H1 (cell line): ENCODE measurements at regions not wholly inside any gene's neighbourhood (a gene's known extent, or its start where the extent isn't known, plus 50 kb on each side); places are given as distances from the start of the nearest gene placed in this dataset.

Source experiments
- CTCF ChIA-PET: fragments of 300-600 bp; sonication (Branson Sonifier 250); formaldehyde crosslinking; loops from one replicate; lab custom pipeline; 2021; ENCODE audit not compliant: partially characterized antibody; lab: Charles Lee
- POLR2A ChIA-PET: fragments of 300-600 bp; sonication (Branson Sonifier 250); formaldehyde crosslinking; loops from one replicate; lab custom pipeline; 2021; ENCODE audit warnings: inconsistent platforms; ENCODE audit not compliant: partially characterized antibody; lab: Charles Lee
- DNase-seq, 2 experiments: peaks; one replicate each; pipeline versions ENCODE4 v3.0.0 to v3.0.0-alpha.2; 2010 to 2022; ENCODE audit warnings: low spot score in 2 of 2, low read depth in 1 of 2, mixed read lengths in 1 of 2
- FAIRE-seq: peaks from 2 replicates; lab custom pipeline; 2011; peaks lifted over from hg19 to GRCh38; lab: Jason Lieb, UNC
- H2AFZ ChIP-seq: 2 replicates; pipeline ENCODE4 v1.8.1; 2012; ENCODE audit warnings: low read length, inconsistent platforms
- H2AK5ac ChIP-seq: 2 replicates; pipeline ENCODE4 v1.6.1; 2013; ENCODE audit warnings: low read depth, low read length
- H2BK120ac ChIP-seq: replicated peaks from 2 replicates; pipeline ENCODE3; 2013; ENCODE audit warnings: low read depth, low read length, inconsistent platforms
- H2BK12ac ChIP-seq: 2 replicates; pipeline ENCODE4 v1.6.1; 2013; ENCODE audit warnings: low read depth, low read length
- H2BK15ac ChIP-seq: 2 replicates; pipeline ENCODE4 v1.6.1; 2013; ENCODE audit warnings: low read length
- H2BK20ac ChIP-seq: 2 replicates; pipeline ENCODE4 v1.6.1; 2013; ENCODE audit warnings: low read length
- H2BK5ac ChIP-seq: 2 replicates; pipeline ENCODE4 v1.6.1; 2013; ENCODE audit warnings: low read depth, low read length
- H3K14ac ChIP-seq: 2 replicates; pipeline ENCODE4 v1.6.1; 2013; ENCODE audit warnings: inconsistent platforms; ENCODE audit not compliant: insufficient read length
- H3K18ac ChIP-seq: 2 replicates; pipeline ENCODE4 v1.6.1; 2013; ENCODE audit warnings: low read length; ENCODE audit errors: extremely low read depth
- H3K23ac ChIP-seq: 2 replicates; pipeline ENCODE4 v1.6.1; 2013; ENCODE audit warnings: inconsistent platforms; ENCODE audit not compliant: insufficient read length
- H3K23me2 ChIP-seq: 2 replicates; pipeline ENCODE4 v1.6.1; 2013; ENCODE audit warnings: low read depth, low read length
- H3K27ac ChIP-seq: 2 replicates; pipeline ENCODE4 v1.6.1; 2011; ENCODE audit warnings: low read depth, low read length, inconsistent platforms
- H3K27me3 ChIP-seq, 4 experiments: replicated peaks in 1 of 4; 1 replicate in 1 of 4; 2 replicates in 3 of 4; pipeline versions ENCODE4 v1.6.1 to v1.8.1; 2011 to 2013; ENCODE audit warnings: low read length in 3 of 4, mild to moderate bottlenecking in 3 of 4, inconsistent platforms in 2 of 4, mixed read lengths in 2 of 4, moderate library complexity in 1 of 4; ENCODE audit not compliant: control insufficient read depth in 3 of 4, insufficient read depth in 3 of 4; ENCODE audit errors: extremely low read depth in 1 of 4
- H3K36me3 ChIP-seq, 4 experiments: 2 replicates each; pipeline versions ENCODE4 v1.6.1 to v1.8.1; 2011 to 2013; ENCODE audit warnings: mild to moderate bottlenecking in 4 of 4, low read length in 3 of 4, moderate library complexity in 2 of 4, control low read depth in 1 of 4, inconsistent platforms in 1 of 4; ENCODE audit not compliant: insufficient read depth in 4 of 4, control insufficient read depth in 2 of 4
- H3K4ac ChIP-seq: replicated peaks from 2 replicates; pipeline ENCODE3; 2013; ENCODE audit warnings: low read length, low read depth, mixed read lengths, inconsistent platforms; ENCODE audit not compliant: insufficient read length
- H3K4me1 ChIP-seq, 4 experiments: replicated peaks in 1 of 4; 1 replicate in 1 of 4; 2 replicates in 3 of 4; pipeline versions ENCODE4 v1.6.1 to v1.8.1; 2011 to 2013; ENCODE audit warnings: low read length in 3 of 4, inconsistent platforms in 2 of 4, mixed read lengths in 1 of 4; ENCODE audit not compliant: insufficient read depth in 4 of 4, control insufficient read depth in 3 of 4
- H3K4me2 ChIP-seq, 2 experiments: 2 replicates each; pipeline versions ENCODE4 v1.6.1 to v1.8.1; 2011 to 2013; ENCODE audit warnings: low read depth in 2 of 2, low read length in 2 of 2, control low read depth in 1 of 2, inconsistent platforms in 1 of 2, mild to moderate bottlenecking in 1 of 2; ENCODE audit not compliant: insufficient read depth in 1 of 2
- H3K4me3 ChIP-seq, 4 experiments: fragments of 200-600, 300-600 bp in 1 of 4; sonication (generic), shearing (Covaris generic), sonication (Bioruptor Twin) in 1 of 4; 2 replicates each; pipeline versions ENCODE4 v1.5.1 to v1.8.1; 2011 to 2016; ENCODE audit warnings: low read length in 4 of 4, low read depth in 3 of 4, control low read depth in 2 of 4, inconsistent platforms in 2 of 4, mild to moderate bottlenecking in 2 of 4, mixed read lengths in 1 of 4, moderate library complexity in 1 of 4; ENCODE audit not compliant: insufficient read depth in 2 of 4; ENCODE audit errors: extremely low read depth in 1 of 4
- H3K56ac ChIP-seq: replicated peaks from 2 replicates; pipeline ENCODE3; 2013; ENCODE audit warnings: low read depth, mild to moderate bottlenecking, mixed read lengths, low read length, inconsistent platforms; ENCODE audit not compliant: insufficient read length
- H3K79me1 ChIP-seq: 2 replicates; pipeline ENCODE4 v1.6.1; 2013; ENCODE audit warnings: low read depth, low read length, control low read depth
- H3K79me2 ChIP-seq, 2 experiments: 2 replicates each; pipeline versions ENCODE4 v1.6.1 to v1.8.1; 2012 to 2013; ENCODE audit warnings: low read length in 2 of 2, mild to moderate bottlenecking in 2 of 2, inconsistent platforms in 1 of 2; ENCODE audit not compliant: insufficient read depth in 2 of 2, control insufficient read depth in 1 of 2
- H3K9ac ChIP-seq, 4 experiments: replicated peaks in 1 of 4; 1 replicate in 1 of 4; 2 replicates in 3 of 4; pipeline versions ENCODE4 v1.6.1 to v1.8.1; 2011 to 2013; ENCODE audit warnings: low read depth in 3 of 4, low read length in 3 of 4, control low read depth in 2 of 4, mild to moderate bottlenecking in 2 of 4, moderate library complexity in 2 of 4, inconsistent platforms in 1 of 4; ENCODE audit errors: extremely low read depth in 1 of 4
- H3K9me3 ChIP-seq, 2 experiments: 2 replicates each; pipeline versions ENCODE4 v1.6.1 to v1.8.1; 2012 to 2013; ENCODE audit warnings: mild to moderate bottlenecking in 2 of 2, moderate library complexity in 2 of 2, control low read depth in 1 of 2, inconsistent platforms in 1 of 2, low read depth in 1 of 2, low read length in 1 of 2, mixed read lengths in 1 of 2; ENCODE audit not compliant: insufficient read depth in 2 of 2
- H4K20me1 ChIP-seq, 2 experiments: replicated peaks in 1 of 2; 2 replicates each; pipeline versions ENCODE3 to v1.8.1; 2011 to 2013; ENCODE audit warnings: inconsistent platforms in 2 of 2, low read length in 2 of 2, mild to moderate bottlenecking in 1 of 2; ENCODE audit not compliant: insufficient read depth in 2 of 2, control insufficient read depth in 1 of 2
- H4K5ac ChIP-seq: 2 replicates; pipeline ENCODE4 v1.6.1; 2013; ENCODE audit warnings: low read length, low read depth, mixed read lengths, inconsistent platforms; ENCODE audit not compliant: insufficient read length
- H4K8ac ChIP-seq: 2 replicates; pipeline ENCODE4 v1.8.0; 2013; ENCODE audit warnings: mild to moderate bottlenecking, moderate library complexity, low read length, inconsistent platforms; ENCODE audit not compliant: insufficient read depth; ENCODE audit errors: extremely low read depth
- H4K91ac ChIP-seq: replicated peaks from 2 replicates; pipeline ENCODE3; 2013; ENCODE audit warnings: low read length, mixed read lengths, inconsistent platforms; ENCODE audit not compliant: insufficient read length
- FOSL1 ChIP-seq: IDR thresholded peaks from 2 replicates; pipeline ENCODE4 v1.6.1; 2011; ENCODE audit warnings: mild to moderate bottlenecking, low read depth, low read length, moderate library complexity; ENCODE audit not compliant: insufficient read depth
- HDAC6 ChIP-seq: IDR thresholded peaks from one replicate; pipeline ENCODE4 v1.7.1; 2012; ENCODE audit warnings: low read depth, mild to moderate bottlenecking, inconsistent platforms, low read length, moderate library complexity
- KDM4A ChIP-seq: IDR thresholded peaks from one replicate; pipeline ENCODE4 v1.7.1; 2012; ENCODE audit warnings: low read depth, mild to moderate bottlenecking, moderate library complexity, low read length, inconsistent platforms; ENCODE audit not compliant: severe bottlenecking
- PHF8 ChIP-seq: fragments of 200-600 bp; sonication (generic); conservative IDR thresholded peaks from 2 replicates; pipeline ENCODE4 v1.7.1; 2012; ENCODE audit warnings: low read depth, mild to moderate bottlenecking, inconsistent platforms, low read length, moderate library complexity
- SIX5 ChIP-seq: IDR thresholded peaks from 2 replicates; pipeline ENCODE4 v1.6.1; 2011; ENCODE audit warnings: mild to moderate bottlenecking, low read depth, low read length
- SP1 ChIP-seq: IDR thresholded peaks from 2 replicates; pipeline ENCODE4 v1.6.1; 2011; ENCODE audit warnings: low read depth, low read length
- SRF ChIP-seq: IDR thresholded peaks from 2 replicates; pipeline ENCODE4 v1.6.1; 2011; ENCODE audit warnings: mild to moderate bottlenecking, low read depth, low read length, moderate library complexity
- ZNF274 ChIP-seq: IDR thresholded peaks from 2 replicates; pipeline ENCODE4 v1.7.0; 2012; ENCODE audit warnings: low read length, borderline replicate concordance; ENCODE audit errors: extremely low read depth

GRCh38 chr10:65838811-65839210 is 1087.0 kb upstream of the LRRTM3 start:
- no peak overlapping the region for H4K8ac ChIP-seq
- no peak overlapping the region for H3K4me2 ChIP-seq
- DNase-seq (no peak), FAIRE-seq (no peak)
- H3K23me2 ChIP-seq, result no peaks in the 10 kb centered on the region
- no peak overlapping the region for H2BK120ac ChIP-seq
- no peak overlapping the region for H3K18ac ChIP-seq
- TF ChIP-seq SRF (no peak), PHF8 (no peak), KDM4A (no peak), HDAC6 (no peak), SIX5 (no peak), SP1 (no peak), ZNF274 (no peak), FOSL1 (no peak)
- no peak overlapping the region for H2BK12ac ChIP-seq
- no peak overlapping the region for H3K56ac ChIP-seq
- no peak overlapping the region for H3K9ac ChIP-seq
- no peaks in the 10 kb centered on the region for H3K4me1 ChIP-seq
- H2BK15ac ChIP-seq, result no peak overlapping the region
- H2BK20ac ChIP-seq, result no peak overlapping the region
- no peak overlapping the region for H3K4ac ChIP-seq
- H2AK5ac ChIP-seq, result no peak overlapping the region
- H3K14ac ChIP-seq, result no peak overlapping the region
- H4K91ac ChIP-seq, result no peak overlapping the region
- H3K9me3 ChIP-seq, result no peaks in the 10 kb centered on the region
- no peak overlapping the region for H3K27ac ChIP-seq
- no peak overlapping the region for H3K4me3 ChIP-seq
- H4K5ac ChIP-seq, result no peak overlapping the region
- POLR2A ChIA-PET, result no interaction called here
- no peaks in the 10 kb centered on the region for H3K36me3 ChIP-seq
- H3K79me1 ChIP-seq, result no peaks in the 10 kb centered on the region
- no peak overlapping the region for H2AFZ ChIP-seq
- H3K23ac ChIP-seq, result no peak overlapping the region
- H3K79me2 ChIP-seq, result no peaks in the 10 kb centered on the region
- CTCF ChIA-PET, result no interaction called here
- no peak overlapping the region for H2BK5ac ChIP-seq
- no peaks in the 10 kb centered on the region for H3K27me3 ChIP-seq
- H4K20me1 ChIP-seq, result no peaks in the 10 kb centered on the region
